ENCODE measurements at regions not wholly inside any gene's neighbourhood (a gene's known extent, or its start where the extent isn't known, plus 50 kb on each side); places are given as distances from the start of the nearest gene placed in this dataset.
"Not testable (repeated sequence)": the region's sequence is repeated elsewhere in the genome, so short reads cannot be mapped to it uniquely, and the experiment has no call there.

DNA sequence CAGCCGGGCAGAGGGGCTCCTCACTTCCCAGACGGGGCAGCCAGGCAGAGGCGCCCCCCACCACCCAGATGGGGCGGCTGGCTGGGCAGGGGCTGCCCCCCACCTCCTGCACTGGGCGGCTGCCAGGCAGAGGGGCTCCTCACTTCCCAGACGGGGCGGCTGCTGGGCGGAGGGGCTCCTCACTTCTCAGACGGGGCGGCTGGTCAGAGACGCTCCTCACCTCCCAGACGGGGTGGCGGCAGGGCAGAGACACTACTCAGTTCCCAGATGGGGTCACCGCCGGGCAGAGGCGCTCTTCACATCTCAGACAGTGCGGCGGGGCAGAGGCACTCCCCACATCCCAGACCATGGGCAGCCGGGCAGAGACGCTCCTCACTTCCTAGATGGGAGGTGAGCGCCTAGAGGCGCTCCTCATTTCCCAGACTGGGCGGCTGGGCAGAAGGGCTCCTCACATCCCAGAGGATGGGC is 142.3 kb upstream of the FHIT start:
- TF ChIP-seq CTCF (IDR thresholded peaks at IDR 0.05); POLR2A (IDR thresholded peaks at IDR 0.05); POLR2AphosphoS5 (IDR thresholded peaks at IDR 0.05); EP300 (IDR thresholded peaks at IDR 0.05; ENCODE audit: low read depth): not testable (repeated sequence)

Measured in transverse colon (tissue), 4 donors.